ENCODE measurements at regions not wholly inside any gene's neighbourhood (a gene's known extent, or its start where the extent isn't known, plus 50 kb on each side); places are given as distances from the start of the nearest gene placed in this dataset.

GRCh38 chr7:50226669-50227068 is 77.8 kb upstream of the IKZF1 start:
- H3K4me3 Mint-ChIP-seq, result no peak overlapping the region
- ChIA-PET CTCF (no interaction called here), POLR2A (interaction anchor here (0.7 kb wide), 1 partner anchor 194 kb away, joined by 3 read pairs; no protein-coding TSS in a partner anchor)
- H3K9me3 Mint-ChIP-seq, result peaks cover 39% of the 10 kb centered on the region
- DNase-seq (ENCODE audit: low spot score) (no peak), ATAC-seq (no peak)
- peaks cover 8% of the 10 kb centered on the region for H3K4me1 Mint-ChIP-seq
- no peak for TF ChIP-seq MAX (CRISPR knock-in tag; IDR thresholded peaks at IDR 0.05)
- TF ChIP-seq ZSCAN18 (CRISPR knock-in tag; IDR thresholded peaks at IDR 0.05), result no peak
- peaks cover 27% of the 10 kb centered on the region for H3K36me3 Mint-ChIP-seq
- H3K27me3 Mint-ChIP-seq (ENCODE audit: low read depth), result no peaks in the 10 kb centered on the region; the same call in 1 of the 2 replicates
- no peak overlapping the region for H3K27ac Mint-ChIP-seq

- no peak overlapping the region for H3K4me3 Mint-ChIP-seq
- H3K4me1 Mint-ChIP-seq, result peaks cover 8% of the 10 kb centered on the region
- H3K36me3 Mint-ChIP-seq, result peaks cover 28% of the 10 kb centered on the region
- no peaks in the 10 kb centered on the region; the same call in 1 of the 2 replicates for H3K27me3 Mint-ChIP-seq (ENCODE audit: low read depth)
- no peak for ATAC-seq
- H3K9me3 Mint-ChIP-seq, result peaks cover 44% of the 10 kb centered on the region
- no peak for DNase-seq (ENCODE audit: low spot score)
- H3K27ac Mint-ChIP-seq, result no peak overlapping the region
- ChIA-PET POLR2A (interaction anchor here (0.7 kb wide), 1 partner anchor 195 kb away, joined by 3 read pairs; no protein-coding TSS in a partner anchor), CTCF (no interaction called here)
- no peak for TF ChIP-seq RORB (CRISPR knock-in tag; IDR thresholded peaks at IDR 0.05)
- TF ChIP-seq ZNF138 (CRISPR knock-in tag; conservative IDR thresholded peaks at IDR 0.05), result no peak
- TF ChIP-seq SOX15 (CRISPR knock-in tag; IDR thresholded peaks at IDR 0.05), result no peak
- no peak for TF ChIP-seq ZSCAN18 (CRISPR knock-in tag; IDR thresholded peaks at IDR 0.05)
- no peak for TF ChIP-seq HMGXB4 (CRISPR knock-in tag; IDR thresholded peaks at IDR 0.05)
- no peak for TF ChIP-seq ZBTB43 (CRISPR knock-in tag; IDR thresholded peaks at IDR 0.05)
- no peak for TF ChIP-seq SMAD4 (CRISPR knock-in tag; IDR thresholded peaks at IDR 0.05)
- TF ChIP-seq AR (CRISPR knock-in tag; IDR thresholded peaks at IDR 0.05), result no peak
- TF ChIP-seq CREM (CRISPR knock-in tag; IDR thresholded peaks at IDR 0.05), result no peak
- no peak for TF ChIP-seq NFE2L1 (CRISPR knock-in tag; IDR thresholded peaks at IDR 0.05)
- no peak for TF ChIP-seq ZNF396 (CRISPR knock-in tag; IDR thresholded peaks at IDR 0.05; ENCODE audit: borderline replicate concordance)
- no peak for TF ChIP-seq EMX1 (CRISPR knock-in tag; IDR thresholded peaks at IDR 0.05)
- no peak for TF ChIP-seq CBFB (CRISPR knock-in tag; IDR thresholded peaks at IDR 0.05; ENCODE audit: low read depth)
Observed at GRCh38 chr7:50226145-50226544, 78.4 kb upstream of the IKZF1 start.

GRCh38 chr7:50221433-50221832 is 83.1 kb upstream of the IKZF1 start:
- ChIA-PET CTCF (no interaction called here), POLR2A (no interaction called here)
- ATAC-seq, result no peak
- Mint-ChIP-seq H3K27me3 (ENCODE audit: low read depth) (no peaks in the 10 kb centered on the region; the same call in 1 of the 2 replicates), H3K4me3 (no peak overlapping the region), H3K36me3 (peaks cover 6% of the 10 kb centered on the region), H3K4me1 (no peaks in the 10 kb centered on the region), H3K27ac (no peak overlapping the region), H3K9me3 (peaks cover 24% of the 10 kb centered on the region)
- TF ChIP-seq FOXJ3 (CRISPR knock-in tag; IDR thresholded peaks at IDR 0.05; ENCODE audit: borderline replicate concordance) (no peak), ZNF416 (CRISPR knock-in tag; IDR thresholded peaks at IDR 0.05) (no peak), ZNF396 (CRISPR knock-in tag; IDR thresholded peaks at IDR 0.05; ENCODE audit: borderline replicate concordance) (no peak), ZBTB43 (CRISPR knock-in tag; IDR thresholded peaks at IDR 0.05) (no peak), ZNF121 (CRISPR knock-in tag; IDR thresholded peaks at IDR 0.05) (no peak)
- no peak for DNase-seq (ENCODE audit: low spot score)
